ENCODE measurements at regions not wholly inside any gene's neighbourhood (a gene's known extent, or its start where the extent isn't known, plus 50 kb on each side); places are given as distances from the start of the nearest gene placed in this dataset.

DNA sequence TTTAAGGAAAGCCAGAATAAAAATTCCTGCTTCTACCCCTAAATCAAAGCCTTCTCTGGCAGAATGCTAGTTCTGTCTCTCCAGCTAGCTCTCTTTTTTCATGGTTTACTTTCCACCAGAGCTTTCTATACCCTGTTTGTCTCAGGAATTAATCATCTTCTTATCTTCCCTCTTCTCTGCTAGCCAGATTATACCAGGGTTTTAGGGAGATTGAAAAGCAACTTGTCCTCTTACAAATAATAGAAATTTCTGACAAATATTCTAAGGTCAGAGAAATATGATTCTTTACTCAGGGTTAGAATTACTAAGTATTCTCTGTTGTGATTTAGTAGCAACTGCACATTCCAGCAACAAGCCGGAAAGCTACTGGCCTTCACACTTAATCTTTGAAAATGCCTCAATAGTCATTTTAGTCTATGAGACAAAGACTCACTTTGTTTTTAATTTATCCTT, 166.4 kb downstream of the TANC2 start:
- no peak for DNase-seq (ENCODE audit: low read depth in 2 of 2)

DNA sequence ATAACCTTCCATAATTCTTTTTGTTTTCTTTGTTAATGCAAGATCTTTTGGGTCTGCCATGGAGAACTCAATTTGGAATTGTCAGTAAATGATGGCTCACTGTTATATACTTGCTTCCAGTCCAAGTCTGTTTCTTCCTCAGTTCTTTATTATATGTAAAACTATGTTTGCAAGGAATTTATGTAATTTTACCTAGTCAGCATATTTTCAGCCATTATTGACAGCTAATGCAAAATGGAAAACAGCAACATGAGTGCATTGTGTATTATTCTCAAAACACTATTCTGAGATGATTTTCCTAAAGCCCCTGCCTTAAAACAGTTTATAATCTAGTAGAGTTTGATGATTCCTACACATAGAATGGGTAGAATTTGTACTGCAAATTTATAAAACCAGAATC, 167.5 kb downstream of the TANC2 start:
- no peak for DNase-seq (ENCODE audit: low read depth in 2 of 2)

DNA sequence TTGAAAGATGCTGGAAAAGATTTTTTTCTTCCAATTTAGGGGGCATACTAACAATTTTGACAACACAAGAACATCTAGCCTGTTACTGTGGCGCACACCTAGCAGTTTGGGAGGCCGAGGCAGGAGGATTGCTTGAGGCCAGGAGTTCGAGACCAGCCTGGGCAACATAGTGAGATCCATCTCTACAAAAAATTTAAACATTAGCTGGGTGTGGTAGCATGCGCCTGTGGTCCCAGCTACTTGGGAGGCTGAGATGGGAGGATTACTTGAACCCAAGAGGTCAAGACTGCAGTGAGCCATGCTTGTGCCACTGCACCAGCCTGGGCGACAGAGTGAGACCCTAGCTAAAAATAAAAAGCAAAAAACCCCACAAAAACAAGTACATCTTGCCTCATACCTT, 168.8 kb downstream of the TANC2 start:
- DNase-seq (ENCODE audit: low read depth in 2 of 2), result no peak

DNA sequence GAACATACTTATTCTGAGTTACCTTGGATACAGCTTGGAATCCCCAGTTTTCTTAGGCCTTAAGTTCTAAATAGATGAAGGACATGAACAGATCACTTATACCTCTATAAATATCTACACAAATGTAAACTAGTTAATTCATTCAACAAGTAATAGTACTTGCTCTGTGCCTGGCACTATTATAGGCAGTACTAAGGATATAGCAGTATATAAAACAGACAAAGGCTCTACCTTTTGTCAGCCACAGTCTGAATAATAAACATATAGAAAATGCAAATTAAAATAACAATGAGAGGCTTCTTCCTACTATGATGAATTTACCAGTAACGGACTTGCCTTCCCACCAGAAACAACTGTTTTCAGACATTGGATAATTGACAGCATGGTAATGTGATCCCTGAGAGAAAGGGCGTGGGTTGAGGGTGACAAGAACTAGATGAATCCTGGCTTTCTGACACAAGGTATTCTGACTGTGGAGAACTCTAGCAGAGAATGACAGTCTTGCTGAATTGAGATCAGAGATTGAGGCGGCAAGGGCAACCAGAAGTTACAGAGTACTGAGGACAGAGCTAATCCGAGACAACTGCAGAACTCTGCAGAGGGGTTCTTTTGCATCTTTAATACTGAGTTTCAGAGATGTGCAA, 170.5 kb downstream of the TANC2 start:
- no peak for DNase-seq (ENCODE audit: low read depth in 2 of 2)

DNA sequence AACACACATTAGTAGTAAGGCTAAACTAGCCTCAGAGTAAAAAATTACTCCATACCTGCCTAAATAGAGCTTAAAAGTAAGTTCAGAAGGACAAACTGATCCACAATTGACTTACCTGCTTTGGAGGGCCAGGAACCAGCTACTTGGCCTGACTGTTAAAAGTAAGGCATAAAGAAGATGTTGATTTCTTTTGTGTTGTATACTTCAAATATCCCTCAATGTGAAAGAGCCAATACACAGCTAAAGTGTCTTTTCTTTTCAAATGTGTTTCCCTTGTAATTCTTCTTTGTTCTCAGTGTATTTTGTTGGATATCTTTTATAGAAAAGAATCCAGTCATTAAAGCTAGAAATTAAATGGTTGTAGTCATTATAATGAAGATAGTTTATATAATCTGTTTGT, 171.1 kb downstream of the TANC2 start:
- no peak for DNase-seq (ENCODE audit: low read depth in 2 of 2)

DNA sequence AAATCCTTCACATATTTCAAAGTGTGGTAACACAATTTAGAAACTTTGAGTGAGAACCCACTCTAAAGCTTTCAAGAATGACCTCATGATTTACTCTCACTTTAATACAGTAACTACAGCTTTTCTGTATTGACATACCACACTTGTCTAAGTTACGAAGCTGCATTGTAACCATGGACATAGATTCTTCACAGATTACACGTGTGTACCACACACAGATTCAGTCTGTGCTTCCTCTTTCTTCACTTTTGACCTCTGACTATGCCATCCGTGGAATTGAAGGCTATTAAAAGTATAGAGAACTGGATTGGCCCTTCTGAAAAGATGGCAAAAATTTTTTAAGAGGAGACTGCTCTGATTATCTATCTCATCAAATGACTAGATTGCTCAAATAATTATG, 172.7 kb downstream of the TANC2 start:
- DNase-seq (ENCODE audit: low read depth in 2 of 2), result no peak

DNA sequence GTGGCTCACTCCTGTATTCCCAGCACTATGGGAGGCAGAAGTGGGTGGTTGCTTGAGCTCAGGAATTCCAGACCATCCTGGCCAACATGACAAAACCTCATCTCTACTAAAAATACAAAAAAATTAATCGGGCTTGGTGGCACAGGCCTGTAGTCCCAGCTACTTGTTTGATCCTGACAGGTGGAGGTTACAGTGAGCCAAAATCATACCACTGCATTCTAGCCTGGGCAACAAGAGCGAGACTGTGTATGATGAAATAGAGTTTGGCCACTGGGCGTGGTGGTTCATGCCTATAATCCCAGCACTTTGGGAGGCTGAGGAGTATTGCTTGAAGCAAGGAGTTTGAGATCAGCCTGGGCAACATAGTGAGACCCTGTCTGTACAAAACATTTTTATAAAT, 173.3 kb downstream of the TANC2 start:
- no peak for DNase-seq (ENCODE audit: low read depth in 2 of 2)

DNA sequence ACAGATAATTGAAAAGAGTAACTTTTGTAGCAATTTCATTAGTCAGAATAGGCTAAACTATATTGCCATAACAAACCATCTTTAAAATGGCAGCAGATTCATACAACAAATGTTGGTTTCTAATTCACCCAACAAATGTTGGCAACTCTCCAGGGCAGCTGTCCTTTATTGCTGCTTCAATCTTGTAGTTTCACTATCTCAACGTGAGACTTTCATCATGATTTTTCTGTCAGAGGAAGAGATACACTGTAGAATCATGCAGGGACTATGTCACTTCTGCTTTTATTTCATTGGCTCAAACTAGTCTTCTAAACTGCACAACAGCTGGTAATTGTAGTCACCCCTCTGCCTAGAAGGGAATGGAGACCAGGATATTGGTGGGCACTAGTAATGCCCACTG, 174.2 kb downstream of the TANC2 start:
- no peak for DNase-seq (ENCODE audit: low read depth in 2 of 2)

DNA sequence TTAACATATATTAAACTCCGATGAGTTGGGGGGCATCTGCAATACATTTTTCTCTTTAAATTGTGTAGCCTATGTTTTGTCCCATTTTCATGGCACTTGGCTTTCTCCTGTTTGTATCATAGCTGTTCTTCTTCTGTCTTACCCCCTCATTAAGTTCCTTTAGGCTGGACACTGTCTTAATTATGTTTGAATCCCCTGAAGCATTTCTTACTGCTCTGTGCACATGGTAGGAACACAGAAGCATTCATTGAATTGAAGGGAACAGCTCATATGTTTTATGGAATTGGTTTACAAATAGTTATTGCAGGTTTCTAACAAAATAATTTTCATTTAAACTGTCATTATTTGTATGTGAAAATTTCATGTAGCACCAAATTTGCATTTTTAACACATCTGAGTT, 176.8 kb downstream of the TANC2 start:
- no peak for DNase-seq (ENCODE audit: low read depth in 2 of 2)

DNA sequence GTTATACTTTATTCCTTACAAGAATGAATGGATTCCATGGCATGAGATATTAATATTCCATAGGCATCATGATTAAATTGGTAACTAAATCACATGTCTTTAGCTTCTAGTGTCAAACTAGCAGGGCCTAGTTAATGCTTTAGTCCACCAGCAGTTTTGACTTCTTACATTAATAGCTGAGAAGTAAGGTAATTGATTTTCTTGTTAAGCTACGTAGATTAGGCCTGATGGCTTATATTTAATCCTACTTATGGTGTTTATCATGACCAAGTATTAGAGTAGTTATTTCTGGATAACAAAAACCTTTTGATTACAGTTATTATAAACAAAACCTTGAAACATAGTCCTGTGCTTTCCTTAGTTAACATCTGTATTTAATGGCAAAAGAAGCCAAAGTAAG, 184.5 kb downstream of the TANC2 start:
- no peak for DNase-seq (ENCODE audit: low read depth in 2 of 2)

DNA sequence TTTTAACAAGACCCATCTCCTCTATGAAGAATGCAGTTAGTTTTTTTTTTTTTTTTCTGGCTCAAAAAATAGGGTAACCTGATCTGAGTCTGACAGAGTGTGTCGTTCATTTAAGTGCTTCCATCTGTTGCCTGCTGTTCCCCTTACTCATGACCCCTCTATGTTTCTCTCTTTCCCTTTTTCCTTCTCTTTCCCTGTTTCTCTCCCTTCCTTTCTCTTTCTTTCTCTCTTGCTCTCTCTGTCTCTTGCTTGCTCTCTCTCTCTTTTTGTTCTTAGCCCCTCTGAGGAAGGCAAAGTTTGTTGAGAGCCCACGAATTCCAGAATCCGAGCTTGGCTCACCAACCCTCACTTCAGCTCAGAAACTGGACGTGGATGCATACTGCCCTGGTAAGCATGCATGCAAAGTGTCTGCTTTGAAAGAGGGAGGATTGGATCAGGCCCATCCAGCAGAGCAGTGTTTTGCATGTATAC, 185.0 kb downstream of the TANC2 start:
- peak; percentile 41 to 45 for DNase-seq (ENCODE audit: low read depth in 2 of 2)

DNA sequence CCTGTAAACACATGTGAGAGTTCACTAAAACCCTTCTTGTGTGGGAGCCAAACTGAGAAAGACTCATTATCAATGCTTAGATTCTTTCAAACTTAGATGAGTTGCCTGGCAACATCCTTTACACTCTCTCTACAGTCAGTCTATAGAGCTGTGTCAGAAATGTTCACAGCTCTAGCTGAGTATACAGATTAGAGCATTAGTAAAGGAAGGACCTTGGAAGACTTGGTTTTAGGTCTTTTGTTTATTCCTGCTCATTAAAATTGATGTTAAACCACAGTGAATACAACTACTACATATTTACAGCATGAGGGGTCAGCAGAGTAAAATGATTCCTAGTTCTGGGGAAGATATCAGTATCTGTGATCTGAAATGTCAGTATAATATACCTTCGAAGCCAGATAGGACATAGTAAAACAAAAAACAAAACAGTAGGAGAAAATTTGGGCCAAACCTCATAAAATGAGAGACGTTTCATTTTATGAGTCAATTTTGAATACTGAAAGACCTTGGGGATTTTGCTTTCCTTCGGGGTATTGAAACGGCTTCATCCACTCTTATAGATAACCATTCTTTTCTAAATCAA, 186.0 kb downstream of the TANC2 start:
- no peak for DNase-seq (ENCODE audit: low read depth in 2 of 2)

DNA sequence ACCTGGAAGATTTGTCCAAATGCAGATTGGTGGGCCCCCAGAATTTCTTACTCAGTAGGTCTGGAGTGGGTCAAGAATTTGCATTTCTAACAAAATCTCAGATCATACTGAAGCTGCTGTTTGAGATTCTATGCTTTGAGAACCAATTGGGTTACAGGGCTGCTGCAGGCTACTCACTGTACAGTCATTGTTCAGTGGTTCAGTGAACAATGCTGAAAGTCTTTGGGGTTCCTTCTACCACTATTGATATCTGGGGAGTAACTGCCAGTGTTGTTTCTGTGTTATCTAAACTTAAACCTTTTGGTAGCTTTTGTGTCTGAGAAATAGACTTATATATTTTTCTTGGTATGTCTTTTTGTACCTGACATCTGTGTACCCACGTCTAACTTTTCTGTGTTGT, 187.5 kb downstream of the TANC2 start:
- DNase-seq (ENCODE audit: low read depth in 2 of 2), result no peak

DNA sequence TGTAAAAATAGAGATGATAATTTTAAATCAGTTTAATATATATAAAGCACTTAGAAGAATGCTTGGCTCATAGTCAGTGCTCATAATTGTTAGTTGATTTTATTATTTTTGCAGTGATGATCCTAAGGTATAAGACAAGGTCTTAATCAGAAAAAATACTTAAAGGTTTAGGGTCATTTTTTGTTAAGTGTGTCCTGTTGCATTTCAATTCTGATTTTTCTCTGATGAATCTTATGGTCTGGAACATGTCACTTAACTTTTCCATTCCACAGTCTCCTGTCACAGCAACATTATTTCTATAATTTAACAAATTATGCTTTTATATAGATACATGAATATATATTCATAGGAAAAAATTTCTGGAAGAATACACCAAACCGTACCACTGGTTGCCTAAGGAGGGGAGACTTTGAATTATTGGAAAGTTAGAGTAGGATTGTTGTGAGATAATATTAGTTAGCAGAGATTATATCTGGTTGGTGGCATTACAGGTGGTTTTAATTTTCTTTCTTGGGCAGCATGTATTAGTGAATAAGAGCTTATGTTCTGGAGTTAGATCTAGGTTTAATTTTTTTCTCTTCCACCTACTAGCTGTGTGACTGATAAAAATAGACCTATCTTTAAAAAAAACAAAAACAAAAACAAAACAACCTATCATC, 188.7 kb downstream of the TANC2 start:
- no peak for DNase-seq (ENCODE audit: low read depth in 2 of 2)

DNA sequence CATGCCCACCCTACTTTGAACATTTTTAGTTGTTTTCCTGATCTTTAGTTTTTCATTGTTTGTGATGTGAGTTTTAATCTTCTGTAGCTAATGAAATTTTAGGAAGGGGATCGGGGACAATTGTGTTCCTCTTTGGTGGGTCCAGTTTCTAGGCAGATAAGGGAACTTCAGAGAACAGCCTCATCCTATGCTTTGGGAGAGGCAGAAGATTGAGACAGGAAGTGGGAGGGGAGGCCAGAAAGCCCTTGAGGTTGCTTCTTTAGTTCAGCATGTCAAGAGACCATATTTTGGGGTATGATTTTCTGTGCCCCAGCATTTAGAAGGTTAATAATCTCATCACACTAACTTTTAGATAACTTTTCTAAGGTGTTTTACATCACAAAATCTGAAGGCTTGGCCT, 191.0 kb downstream of the TANC2 start:
- no peak for DNase-seq (ENCODE audit: low read depth in 2 of 2)

DNA sequence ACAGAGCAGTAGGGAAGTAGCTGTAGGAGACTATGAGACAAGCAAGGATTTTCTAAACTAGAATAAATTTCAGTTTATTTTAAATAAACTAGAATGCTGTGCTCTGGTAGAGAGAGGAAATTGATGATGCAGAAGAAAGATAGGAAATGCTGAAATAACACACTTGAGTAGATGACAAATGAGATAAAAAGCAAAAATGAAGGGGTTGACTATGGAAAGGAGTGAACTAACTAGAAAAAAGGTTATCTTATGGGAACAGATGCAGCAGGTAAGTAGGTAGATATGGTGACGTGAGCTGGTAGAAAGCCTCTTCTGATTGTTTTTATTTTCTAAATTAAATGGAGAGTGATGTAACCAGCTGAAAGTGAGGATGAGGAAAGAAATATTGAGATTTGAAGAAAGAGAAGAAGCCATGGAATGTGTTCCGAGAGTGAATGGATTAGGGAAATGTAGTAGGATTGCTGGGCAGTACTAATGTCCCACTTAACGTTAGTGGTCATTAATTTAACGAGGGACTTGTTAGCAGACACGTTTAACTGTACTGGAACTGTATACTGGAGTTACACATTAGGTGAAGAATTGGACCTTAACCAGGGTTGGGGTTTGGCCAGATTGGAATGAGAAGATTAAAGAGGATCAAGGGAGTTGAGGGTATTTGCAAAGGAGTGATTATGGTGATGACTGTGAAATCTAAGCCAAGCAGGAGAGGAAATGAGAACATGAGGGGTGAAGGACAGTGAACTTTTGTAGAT, 196.5 kb downstream of the TANC2 start:
- DNase-seq (ENCODE audit: low read depth in 2 of 2), result no peak

DNA sequence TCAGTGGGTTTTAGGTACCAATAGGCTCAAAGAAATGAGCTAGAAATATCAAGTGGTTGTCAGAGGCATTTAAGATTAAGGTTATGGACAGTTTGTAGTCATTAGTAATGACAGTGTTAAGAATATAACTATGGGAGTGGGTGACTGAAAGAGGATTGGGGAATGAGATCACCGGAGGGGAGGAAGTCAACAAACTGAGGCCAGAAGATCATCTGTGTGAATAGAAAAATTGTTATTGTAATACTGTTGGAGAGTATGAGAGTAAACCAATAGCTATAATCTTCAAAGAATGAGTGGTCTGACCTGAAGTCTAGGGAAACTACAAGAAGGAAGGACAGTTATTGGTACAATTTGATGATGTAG, 197.1 kb downstream of the TANC2 start:
- no peak for DNase-seq (ENCODE audit: low read depth in 2 of 2)

DNA sequence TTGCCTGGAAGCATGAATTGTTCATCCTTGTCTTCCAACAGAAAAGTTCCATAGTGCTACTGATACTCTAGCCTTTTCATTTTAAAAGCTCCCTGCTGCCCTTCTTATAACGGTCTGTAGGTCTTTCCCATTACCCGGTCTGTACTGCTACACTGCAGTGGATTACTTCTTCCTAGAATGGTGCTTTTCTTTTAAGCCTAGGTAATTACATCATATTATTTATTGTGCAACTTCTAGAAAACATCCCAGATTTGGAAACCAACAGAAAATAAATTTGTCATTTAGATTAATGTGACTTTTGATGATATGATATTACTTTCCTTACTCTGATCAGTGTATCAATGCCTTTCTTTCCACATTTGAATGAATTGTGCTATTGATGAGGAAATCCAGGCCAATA, 199.4 kb downstream of the TANC2 start:
- no peak for DNase-seq (ENCODE audit: low read depth in 2 of 2)

DNA sequence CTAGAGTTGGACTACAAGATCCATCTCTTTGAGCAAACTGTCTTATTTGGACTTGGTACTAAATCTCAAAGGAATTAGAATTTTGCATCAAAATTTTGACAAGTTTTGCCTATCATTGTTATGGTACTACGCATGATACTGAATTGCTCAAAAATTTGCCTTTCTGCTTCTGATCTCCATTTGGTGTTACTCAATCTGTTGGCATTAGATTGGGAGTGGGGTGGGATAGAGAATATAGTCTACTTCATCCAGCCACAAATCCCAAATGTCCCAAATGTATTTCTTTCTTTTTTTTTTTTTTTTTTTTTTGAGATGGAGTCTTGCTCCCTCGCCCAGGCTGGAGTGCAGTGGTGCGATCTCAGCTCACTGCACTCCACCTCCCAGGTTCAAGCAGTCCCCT, 204.8 kb downstream of the TANC2 start:
- DNase-seq (ENCODE audit: low read depth in 2 of 2), result no peak

DNA sequence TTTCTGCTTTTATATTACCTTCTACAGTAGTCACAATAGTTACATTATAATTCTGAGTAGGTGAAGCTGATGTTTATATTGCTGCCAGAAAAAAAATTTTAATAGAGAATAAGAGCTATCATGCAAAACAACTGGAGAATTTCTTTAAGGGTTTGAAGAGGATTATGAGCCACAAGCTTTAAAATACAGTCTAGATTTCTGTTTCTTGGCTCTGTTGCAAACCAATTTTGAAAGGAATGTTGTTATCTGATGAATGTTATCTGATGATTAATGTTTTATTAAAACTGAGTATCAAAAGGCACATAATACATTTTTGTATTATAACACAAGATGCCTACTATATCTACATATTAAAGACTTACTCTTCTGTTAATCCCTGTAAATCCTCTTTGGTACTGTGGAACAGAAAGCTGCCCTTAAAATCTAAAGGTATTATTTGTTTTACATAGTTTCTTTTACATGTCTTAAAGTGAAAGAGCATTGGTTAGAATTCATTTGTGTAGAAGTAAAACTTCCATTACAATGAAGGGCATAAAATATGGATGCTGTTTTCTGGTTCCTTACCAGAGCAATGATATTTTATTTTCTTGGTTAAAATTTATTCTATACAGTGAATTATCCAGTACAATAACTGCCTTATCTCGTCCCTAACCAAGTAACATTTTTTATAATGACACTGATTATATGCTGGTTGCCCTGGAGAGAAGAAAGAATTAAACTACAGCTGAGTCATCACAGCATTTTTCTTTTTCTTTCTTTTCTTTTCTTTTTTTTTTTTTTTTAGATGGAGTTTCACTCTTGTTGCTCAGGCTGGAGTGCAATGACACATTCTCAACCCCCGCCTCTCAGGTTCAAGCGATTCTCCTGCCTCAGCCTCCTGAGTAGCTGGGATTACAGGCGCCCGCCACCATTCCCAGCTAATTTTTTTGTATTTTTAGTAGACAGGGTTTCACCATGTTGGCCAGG, 205.7 kb downstream of the TANC2 start:
- DNase-seq (ENCODE audit: low read depth in 2 of 2), result no peak

DNA sequence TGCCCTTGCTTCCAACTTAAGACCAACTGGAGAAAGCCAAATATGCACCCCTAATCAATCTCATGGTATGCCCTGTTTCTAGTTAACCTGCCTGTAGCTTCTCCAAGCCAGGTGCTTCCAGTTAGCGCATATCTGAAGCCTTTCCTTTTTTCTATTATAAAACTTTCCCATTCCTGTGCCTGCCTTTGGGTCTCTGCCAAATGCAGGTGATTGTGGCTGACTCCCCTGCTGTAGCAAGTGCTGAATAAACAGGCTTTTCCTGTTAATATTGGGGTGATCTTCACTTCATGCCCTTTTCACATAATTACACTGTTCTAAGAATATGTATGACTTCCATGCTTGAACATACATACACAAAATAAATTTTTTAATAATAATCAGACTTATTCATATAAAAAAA, 207.4 kb downstream of the TANC2 start:
- DNase-seq (ENCODE audit: low read depth in 2 of 2), result no peak

DNA sequence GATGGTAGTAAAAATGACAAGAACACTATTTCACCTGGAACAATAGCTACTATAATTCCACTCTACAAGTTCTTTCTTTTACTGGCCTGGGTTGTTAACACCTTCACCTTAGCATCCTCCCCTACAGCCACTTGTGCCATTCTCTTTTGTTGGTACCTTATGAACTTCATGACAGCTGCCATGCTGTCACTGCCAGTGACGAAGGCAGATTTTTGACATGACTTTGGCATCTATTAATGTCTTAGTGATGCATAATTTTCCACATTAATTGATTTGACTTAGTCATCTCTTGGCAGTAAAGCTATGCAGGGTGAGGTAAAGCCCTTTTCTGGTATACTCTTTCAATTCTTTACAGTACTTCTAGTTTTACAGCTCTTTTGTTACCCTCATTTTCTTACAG, 207.9 kb downstream of the TANC2 start:
- no peak for DNase-seq (ENCODE audit: low read depth in 2 of 2)

Measured in fibroblast of skin of left biceps (primary cell).